Nephron progenitor cell (in vitro differentiated cells): ENCODE measurements at regions not wholly inside any gene's neighbourhood (a gene's known extent, or its start where the extent isn't known, plus 50 kb on each side); places are given as distances from the start of the nearest gene placed in this dataset.

Experiments used
- DNase-seq: peaks from one replicate; pipeline ENCODE4 v3.0.0; 2021
- H3K27ac Mint-ChIP-seq: 2 replicates; pipeline ENCODE4 v1.8.0; 2021; ENCODE audit warnings: mild to moderate bottlenecking, moderate library complexity, mixed read lengths
- H3K27me3 Mint-ChIP-seq: 2 replicates; pipeline ENCODE4 v1.8.0; 2021; ENCODE audit warnings: mild to moderate bottlenecking, low read depth, mixed read lengths; ENCODE audit not compliant: poor library complexity
- H3K36me3 Mint-ChIP-seq: 2 replicates; pipeline ENCODE4 v1.8.0; 2021; ENCODE audit warnings: low read depth, mixed read lengths
- H3K4me1 Mint-ChIP-seq: 2 replicates; pipeline ENCODE4 v1.8.0; 2021; ENCODE audit warnings: mixed read lengths
- H3K4me3 Mint-ChIP-seq: 2 replicates; pipeline ENCODE4 v1.8.0; 2021; ENCODE audit warnings: mild to moderate bottlenecking, moderate library complexity, mixed read lengths
- H3K9me3 Mint-ChIP-seq: 2 replicates; pipeline ENCODE4 v1.8.0; 2021; ENCODE audit warnings: mild to moderate bottlenecking, moderate library complexity, mixed read lengths
- CTCF ChIP-seq: fragments of 200-600 bp; sonication (generic); IDR thresholded peaks from 2 replicates; pipeline ENCODE4 v1.5.0; 2021; ENCODE audit warnings: antibody characterized with exemption

GRCh38 chr10:29009464-29009863, 279.4 kb upstream of the LYZL1 start:
- Mint-ChIP-seq H3K27me3 (peaks cover 3% of the 10 kb centered on the region), H3K27ac (no peak overlapping the region), H3K9me3 (peaks cover 13% of the 10 kb centered on the region), H3K4me1 (no peaks in the 10 kb centered on the region), H3K4me3 (no peak overlapping the region), H3K36me3 (no peaks in the 10 kb centered on the region)
- no peak for DNase-seq
- TF ChIP-seq CTCF = no peak

GRCh38 chr10:29011516-29011915, 277.4 kb upstream of the LYZL1 start:
- peaks cover 22% of the 10 kb centered on the region for H3K9me3 Mint-ChIP-seq
- H3K27me3 Mint-ChIP-seq = peaks cover 3% of the 10 kb centered on the region
- no peak for TF ChIP-seq CTCF
- no peak overlapping the region for H3K4me3 Mint-ChIP-seq
- H3K27ac Mint-ChIP-seq = no peak overlapping the region
- no peaks in the 10 kb centered on the region for H3K36me3 Mint-ChIP-seq
- no peak for DNase-seq
- peaks cover 9% of the 10 kb centered on the region for H3K4me1 Mint-ChIP-seq

- no peak for DNase-seq
- Mint-ChIP-seq H3K27ac (no peak overlapping the region), H3K9me3 (peaks cover 28% of the 10 kb centered on the region), H3K4me3 (no peak overlapping the region), H3K36me3 (peaks cover 12% of the 10 kb centered on the region), H3K4me1 (peaks cover 9% of the 10 kb centered on the region), H3K27me3 (peaks cover 3% of the 10 kb centered on the region)
- TF ChIP-seq CTCF = no peak
Observed at GRCh38 chr10:29012926-29013554, 275.8 kb upstream of the LYZL1 start.

GRCh38 chr10:29021591-29021990, 267.3 kb upstream of the LYZL1 start:
- Mint-ChIP-seq H3K4me1 (peaks cover 7% of the 10 kb centered on the region), H3K36me3 (peaks cover 12% of the 10 kb centered on the region), H3K4me3 (no peak overlapping the region), H3K27ac (no peak overlapping the region), H3K27me3 (no peaks in the 10 kb centered on the region), H3K9me3 (peaks cover 12% of the 10 kb centered on the region)
- no peak for DNase-seq
- TF ChIP-seq CTCF = no peak

GRCh38 chr10:29022513-29022912, 266.4 kb upstream of the LYZL1 start:
- Mint-ChIP-seq H3K9me3 (peaks cover 3% of the 10 kb centered on the region), H3K4me3 (no peak overlapping the region), H3K4me1 (peaks cover 7% of the 10 kb centered on the region), H3K27ac (peak overlapping the region; percentile 73), H3K36me3 (peaks cover 4% of the 10 kb centered on the region), H3K27me3 (no peaks in the 10 kb centered on the region)
- DNase-seq = no peak
- no peak for TF ChIP-seq CTCF

GRCh38 chr10:29023678-29024077, 265.2 kb upstream of the LYZL1 start:
- Mint-ChIP-seq H3K27me3 (no peaks in the 10 kb centered on the region), H3K4me3 (no peak overlapping the region), H3K36me3 (no peaks in the 10 kb centered on the region), H3K4me1 (peaks cover 12% of the 10 kb centered on the region), H3K27ac (peak overlapping the region; percentile 60), H3K9me3 (no peaks in the 10 kb centered on the region)
- no peak for TF ChIP-seq CTCF
- no peak for DNase-seq
